Astrocyte of the spinal cord (primary cell): ENCODE measurements at regions not wholly inside any gene's neighbourhood (a gene's known extent, or its start where the extent isn't known, plus 50 kb on each side); places are given as distances from the start of the nearest gene placed in this dataset.

Source experiments
- DNase-seq: peaks from one replicate; pipeline ENCODE4 v3.0.0; 2011; ENCODE audit warnings: low read depth, low spot score
- H3K4me3 ChIP-seq: 2 replicates; pipeline ENCODE4 v1.5.1; 2011; ENCODE audit warnings: low read depth, mild to moderate bottlenecking, low read length, moderate library complexity
- CTCF ChIP-seq: IDR thresholded peaks from 2 replicates; pipeline ENCODE4 v1.5.1; 2012; ENCODE audit warnings: low read depth, mild to moderate bottlenecking, low read length, inconsistent platforms
- in situ Hi-C: cut with HindIII; loops from 2 replicates; pipeline ENCODE4 v1.10.0; 2017; ENCODE audit warnings: low sequenced_read_pairs

GRCh38 chr6:170212051-170212756 is 78.7 kb downstream of the DLL1 start:
- DNase-seq = no peak
- TF ChIP-seq CTCF = no peak
- in situ Hi-C loops = no loop called here
- no peak overlapping the region for H3K4me3 ChIP-seq

GRCh38 chr6:170211404-170212025 is 79.4 kb downstream of the DLL1 start:
- in situ Hi-C loops = no loop called here
- no peak for DNase-seq

GRCh38 chr6:170210651-170211403 is 80.1 kb downstream of the DLL1 start:
- no peak overlapping the region for H3K4me3 ChIP-seq
- TF ChIP-seq CTCF = no peak
- no peak for DNase-seq
- in situ Hi-C loops = no loop called here

More at GRCh38 chr6:170211404-170212025, 79.4 kb downstream of the DLL1 start:
- TF ChIP-seq CTCF = no peak
- H3K4me3 ChIP-seq = no peak overlapping the region

- H3K4me3 ChIP-seq = no peak overlapping the region
- DNase-seq = no peak
- TF ChIP-seq CTCF = no peak
Measured at GRCh38 chr6:170210026-170210390, 80.9 kb downstream of the DLL1 start.

DNA sequence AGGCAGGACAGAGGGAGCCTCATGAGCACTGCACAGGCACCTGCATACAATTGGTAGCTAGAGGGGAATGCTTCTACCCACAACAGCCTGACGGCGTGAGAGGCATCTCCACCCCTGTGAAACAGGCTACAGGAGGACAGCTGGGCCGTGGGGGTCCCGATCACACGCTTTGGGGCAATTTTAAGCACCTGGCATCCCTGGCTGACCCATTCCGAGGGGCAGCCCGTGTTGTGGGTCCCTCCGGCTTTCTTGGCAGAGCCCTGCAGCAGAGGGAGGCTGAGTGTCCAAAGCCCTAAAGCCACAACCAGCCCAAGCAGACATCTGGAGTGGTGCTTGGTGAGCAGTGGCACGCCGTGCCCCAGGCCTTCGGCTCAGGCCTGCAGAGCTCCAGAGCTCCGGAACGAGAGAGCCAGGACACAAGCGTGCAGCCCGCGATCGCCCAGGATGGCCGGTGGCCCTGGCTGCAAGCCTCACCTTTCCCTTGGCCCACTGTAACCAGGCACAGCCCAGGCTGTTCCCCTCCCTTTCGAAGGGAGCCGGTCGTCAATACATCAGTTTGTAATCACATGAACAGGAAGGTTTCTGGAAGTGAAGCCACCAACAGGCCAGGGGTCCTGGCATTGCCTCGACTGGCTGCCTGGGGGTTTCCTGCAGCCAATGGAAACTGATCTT is 81.4 kb downstream of the DLL1 start:
- DNase-seq = no peak
- no peak overlapping the region for H3K4me3 ChIP-seq
- no peak for TF ChIP-seq CTCF
- in situ Hi-C loops = no loop called here

More at GRCh38 chr6:170210026-170210390, 80.9 kb downstream of the DLL1 start:
- in situ Hi-C loops = no loop called here

DNA sequence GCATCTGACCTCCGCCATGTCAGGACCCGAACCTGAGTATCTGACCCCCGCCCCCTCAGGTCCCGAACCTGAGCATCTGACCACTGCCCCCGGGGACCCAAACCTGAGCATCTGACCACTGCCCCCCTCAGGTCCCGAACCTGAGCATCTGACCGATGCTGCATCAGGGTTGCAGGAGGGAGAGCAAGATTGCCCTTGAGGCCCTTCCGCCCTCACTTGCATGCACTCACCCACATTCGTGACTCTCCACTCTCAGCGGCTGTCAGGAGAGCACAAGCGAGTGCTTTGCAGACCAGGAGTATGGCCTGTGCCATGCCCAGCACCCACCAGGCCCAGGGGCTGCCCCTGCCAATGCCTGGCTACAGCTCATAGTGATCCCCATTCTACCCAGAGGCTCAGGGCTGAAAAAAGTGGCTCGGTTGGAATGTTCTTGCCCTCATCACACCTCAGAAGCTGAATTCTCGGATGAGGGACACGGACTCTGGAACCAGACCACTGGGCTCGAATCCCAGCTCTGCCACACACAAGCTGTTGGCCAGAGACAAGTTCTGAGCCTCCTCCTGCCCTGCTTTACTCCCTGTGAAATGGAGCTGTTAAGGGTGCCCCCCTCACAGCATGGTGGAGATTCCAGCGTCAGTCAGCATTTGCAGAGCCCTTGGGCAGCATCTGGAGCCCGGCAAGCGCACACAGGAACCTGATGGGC is 82.1 kb downstream of the DLL1 start:
- in situ Hi-C loops = no loop called here
- H3K4me3 ChIP-seq = no peak overlapping the region
- TF ChIP-seq CTCF = no peak
- no peak for DNase-seq
